Upper lobe of left lung (tissue), 4 donors: ENCODE measurements at regions not wholly inside any gene's neighbourhood (a gene's known extent, or its start where the extent isn't known, plus 50 kb on each side); places are given as distances from the start of the nearest gene placed in this dataset.

Experiments
- POLR2AphosphoS5 ChIP-seq, 2 donors: sonication (generic); formaldehyde crosslinking; IDR thresholded peaks; one replicate each; pipeline ENCODE4 v1.5.1; 2017; ENCODE audit warnings: antibody characterized with exemption in 2 of 2
- TF ChIP-seq, protein P1 (sequence below), 6 experiments: fragments of 450-650 bp in 4 of 6; fragments of 200-600 bp in 2 of 6; sonication (generic) in 2 of 6; IDR thresholded peaks; one replicate each; pipeline ENCODE4 v1.5.1; 2016 to 2019; ENCODE audit warnings: antibody characterized with exemption in 6 of 6

- TF ChIP-seq, protein P1, sequence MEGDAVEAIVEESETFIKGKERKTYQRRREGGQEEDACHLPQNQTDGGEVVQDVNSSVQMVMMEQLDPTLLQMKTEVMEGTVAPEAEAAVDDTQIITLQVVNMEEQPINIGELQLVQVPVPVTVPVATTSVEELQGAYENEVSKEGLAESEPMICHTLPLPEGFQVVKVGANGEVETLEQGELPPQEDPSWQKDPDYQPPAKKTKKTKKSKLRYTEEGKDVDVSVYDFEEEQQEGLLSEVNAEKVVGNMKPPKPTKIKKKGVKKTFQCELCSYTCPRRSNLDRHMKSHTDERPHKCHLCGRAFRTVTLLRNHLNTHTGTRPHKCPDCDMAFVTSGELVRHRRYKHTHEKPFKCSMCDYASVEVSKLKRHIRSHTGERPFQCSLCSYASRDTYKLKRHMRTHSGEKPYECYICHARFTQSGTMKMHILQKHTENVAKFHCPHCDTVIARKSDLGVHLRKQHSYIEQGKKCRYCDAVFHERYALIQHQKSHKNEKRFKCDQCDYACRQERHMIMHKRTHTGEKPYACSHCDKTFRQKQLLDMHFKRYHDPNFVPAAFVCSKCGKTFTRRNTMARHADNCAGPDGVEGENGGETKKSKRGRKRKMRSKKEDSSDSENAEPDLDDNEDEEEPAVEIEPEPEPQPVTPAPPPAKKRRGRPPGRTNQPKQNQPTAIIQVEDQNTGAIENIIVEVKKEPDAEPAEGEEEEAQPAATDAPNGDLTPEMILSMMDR (IDR thresholded peaks at IDR 0.05) = no peak
- TF ChIP-seq POLR2AphosphoS5 (IDR thresholded peaks at IDR 0.05) = no peak
Observed at GRCh38 chr7:16359216-16359615, 62.1 kb downstream of the CRPPA start.
